ENCODE measurements at regions not wholly inside any gene's neighbourhood (a gene's known extent, or its start where the extent isn't known, plus 50 kb on each side); places are given as distances from the start of the nearest gene placed in this dataset.

GRCh38 chr4:57633212-57633859 lies 523.2 kb upstream of the IGFBP7 start:
- TF ChIP-seq CTCF (tag by site-specific recombination; IDR thresholded peaks at IDR 0.05) (no peak), ZBTB7A (tag by site-specific recombination; IDR thresholded peaks at IDR 0.05; ENCODE audit: low read depth) (no peak), ZNF660 (tag by site-specific recombination; IDR thresholded peaks at IDR 0.05) (no peak), MEIS1 (CRISPR knock-in tag; IDR thresholded peaks at IDR 0.05; ENCODE audit: borderline replicate concordance) (no peak), ZBTB8A (tag by site-specific recombination; IDR thresholded peaks at IDR 0.05) (no peak), ZNF658 (tag by site-specific recombination; IDR thresholded peaks at IDR 0.05) (no peak), PATZ1 (tag by site-specific recombination; IDR thresholded peaks at IDR 0.05) (no peak)
